GM18861 (cell line): ENCODE measurements at regions not wholly inside any gene's neighbourhood (a gene's known extent, or its start where the extent isn't known, plus 50 kb on each side); places are given as distances from the start of the nearest gene placed in this dataset.

Source experiments
- ATAC-seq: cut with Tn5 transposase; IDR thresholded peaks from one replicate; pipeline ENCODE4 v1.9.1; 2021; ENCODE audit not compliant: unreplicated experiment

DNA sequence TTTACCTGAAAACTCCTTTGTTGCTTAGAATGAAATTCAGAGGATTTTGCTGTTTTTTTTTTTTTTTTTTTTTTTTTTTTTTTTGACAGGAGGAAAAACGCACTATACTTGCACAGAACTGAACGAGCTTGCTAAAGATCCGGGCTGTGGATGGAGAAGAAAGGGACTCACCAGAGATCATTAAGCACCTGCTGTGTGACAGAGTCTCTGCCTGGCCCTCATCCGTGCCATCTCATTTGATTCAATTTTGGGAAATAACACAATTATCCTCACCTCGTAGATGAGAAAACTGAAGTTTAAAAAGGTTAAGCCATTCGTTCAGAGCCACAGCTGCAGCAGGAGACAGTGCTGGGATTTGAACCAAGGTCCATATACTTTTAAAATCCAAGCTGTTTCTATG is 775.4 kb upstream of the ID2 start:
- no peak for ATAC-seq

DNA sequence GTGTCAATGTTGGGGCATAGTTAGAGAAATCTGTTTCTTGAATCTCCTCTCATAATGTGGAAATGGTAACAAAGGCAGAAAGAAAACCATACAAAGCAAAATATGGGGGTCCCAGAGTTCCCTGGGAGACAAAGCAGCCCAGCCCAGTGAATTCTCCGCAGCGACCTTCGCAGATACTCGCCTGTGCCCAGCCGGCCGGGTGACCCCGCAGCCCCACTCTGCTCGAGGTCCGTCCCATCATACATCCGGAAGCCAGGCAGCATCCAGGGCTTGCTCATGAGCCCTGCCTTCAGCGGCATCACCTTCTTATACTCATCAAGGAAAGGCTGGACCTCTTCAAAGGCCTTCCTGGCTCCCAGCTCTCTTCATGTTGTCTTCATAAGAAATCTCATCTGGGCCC is 774.8 kb upstream of the ID2 start:
- no peak for ATAC-seq

DNA sequence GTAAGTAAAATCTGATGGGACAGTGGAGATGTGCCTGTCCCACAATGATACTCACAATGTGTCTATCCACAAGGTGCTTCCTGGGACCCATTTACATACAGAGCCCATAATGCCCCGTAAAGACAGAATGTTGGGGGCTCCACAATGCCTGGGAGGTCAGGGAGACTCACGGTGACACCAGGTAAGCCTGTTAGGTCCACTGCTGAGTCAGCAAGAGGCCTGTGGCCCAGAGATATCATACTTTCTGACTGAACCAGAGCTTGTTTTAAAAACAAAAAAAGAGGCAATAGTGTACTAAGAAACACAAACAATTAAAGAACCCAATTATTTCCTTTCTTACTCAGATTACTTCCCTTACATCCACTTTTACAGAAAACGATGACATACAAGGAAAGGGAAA is 771.1 kb upstream of the ID2 start:
- ATAC-seq: no peak

DNA sequence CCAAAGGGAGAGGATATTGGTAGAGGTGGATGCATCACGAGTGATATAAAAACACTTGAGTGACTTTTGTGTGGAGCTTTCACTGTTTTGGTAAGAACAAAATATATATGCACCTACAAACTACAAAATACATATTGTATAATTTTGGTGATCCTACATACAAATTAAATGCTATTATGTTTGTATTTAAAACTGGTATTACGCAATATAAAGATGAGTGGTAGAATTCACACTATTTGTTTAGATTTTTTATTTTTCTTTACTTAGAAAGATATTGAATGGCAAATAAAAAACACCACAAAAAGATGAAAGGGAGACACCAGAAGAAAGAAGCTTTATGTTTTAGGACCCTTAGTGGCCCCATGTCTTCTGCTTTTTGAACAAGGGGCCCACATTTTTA is 770.7 kb upstream of the ID2 start:
- ATAC-seq: no peak

DNA sequence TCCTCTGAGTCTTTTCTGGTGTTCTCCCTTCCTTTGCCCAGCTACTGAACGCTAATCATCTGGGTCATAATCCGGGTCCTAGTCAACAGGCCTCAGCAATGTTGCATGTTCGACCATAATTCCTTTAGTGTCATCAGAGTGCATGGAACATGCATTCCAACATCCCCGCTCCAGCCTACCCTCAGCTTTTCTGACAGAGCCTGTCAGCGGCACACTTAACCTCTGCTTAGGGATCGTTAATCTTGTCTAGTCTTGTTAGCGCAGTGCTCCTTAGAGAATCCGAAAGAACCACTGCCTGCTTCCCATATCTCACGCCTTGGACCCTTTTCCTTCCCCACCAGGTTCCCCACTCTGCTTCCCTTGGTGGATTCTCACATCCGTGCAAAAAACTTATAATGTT is 767.9 kb upstream of the ID2 start:
- ATAC-seq: no peak

DNA sequence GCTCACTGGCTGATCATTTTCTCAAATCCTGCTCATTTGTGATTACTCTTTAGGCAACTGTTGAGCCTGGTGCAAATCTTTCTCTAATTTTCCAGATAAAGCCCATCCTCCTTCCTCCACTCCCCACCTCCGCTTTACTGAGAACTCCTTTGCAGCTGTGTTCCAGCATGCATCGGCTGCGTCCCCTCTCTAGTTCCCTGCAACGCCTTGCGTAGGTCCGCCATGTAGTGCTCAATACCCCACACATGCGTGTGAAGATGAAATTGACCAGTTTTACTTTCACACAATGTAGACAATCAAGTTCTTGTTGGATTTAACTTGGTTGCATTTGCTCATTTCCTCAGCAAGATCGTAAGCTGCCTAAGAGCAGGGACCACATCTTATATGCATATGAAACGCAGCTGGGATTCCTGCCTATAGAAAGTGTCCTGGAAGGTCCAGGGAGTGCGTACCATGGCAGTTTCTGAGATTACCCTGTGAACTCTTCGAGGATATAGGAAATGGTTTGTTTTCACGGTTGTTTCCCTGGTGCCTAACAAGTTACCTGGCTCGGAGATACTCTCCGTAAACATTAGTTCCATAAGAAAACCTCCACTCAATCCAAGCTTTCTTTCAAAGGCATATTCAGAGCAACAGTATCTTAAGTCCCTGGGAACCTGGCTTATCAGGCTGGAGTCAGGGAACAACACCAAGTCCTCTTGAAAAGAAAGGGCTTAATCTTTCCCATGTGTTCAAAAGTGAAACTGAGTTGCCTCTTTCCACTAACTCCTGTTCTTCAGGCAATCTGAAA is 766.4 kb upstream of the ID2 start:
- no peak for ATAC-seq

DNA sequence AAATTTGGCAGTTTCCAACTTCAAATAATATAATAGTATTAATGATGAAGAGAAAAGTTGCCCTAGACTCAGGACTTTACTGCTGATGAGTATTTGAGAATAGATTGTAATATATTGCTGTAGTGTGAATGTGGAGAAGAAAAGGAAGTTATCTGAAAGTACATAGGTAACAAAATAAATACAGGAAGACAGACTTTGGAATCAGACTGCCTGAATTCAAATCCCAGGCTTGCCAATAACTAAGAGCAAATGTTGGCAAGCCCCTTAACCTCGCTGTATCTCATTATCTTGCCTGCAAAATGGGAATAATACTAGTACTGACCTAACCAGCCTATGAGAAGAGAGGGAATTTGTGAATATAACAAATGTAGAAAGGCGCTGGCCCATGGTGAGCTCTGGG is 765.2 kb upstream of the ID2 start:
- ATAC-seq: no peak

DNA sequence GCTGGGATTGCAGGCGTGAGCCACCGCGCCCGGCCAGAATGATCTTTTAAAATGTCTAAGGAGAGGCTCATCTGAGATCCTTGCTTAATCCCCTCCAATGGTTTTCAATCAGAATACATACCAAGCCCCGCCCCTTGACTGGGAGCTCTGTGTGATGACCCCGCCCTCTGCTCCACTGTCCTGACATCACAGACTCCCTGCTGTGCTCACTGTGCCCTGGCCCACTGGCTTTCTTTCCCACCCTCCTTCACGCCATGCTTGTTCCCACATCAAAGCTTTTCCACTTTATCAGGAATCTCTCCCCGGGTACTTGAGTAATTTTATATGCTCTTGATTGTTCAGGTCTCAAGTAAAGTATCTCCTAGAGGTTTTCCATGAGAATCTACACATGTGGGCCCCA is 762.3 kb upstream of the ID2 start:
- no peak for ATAC-seq

DNA sequence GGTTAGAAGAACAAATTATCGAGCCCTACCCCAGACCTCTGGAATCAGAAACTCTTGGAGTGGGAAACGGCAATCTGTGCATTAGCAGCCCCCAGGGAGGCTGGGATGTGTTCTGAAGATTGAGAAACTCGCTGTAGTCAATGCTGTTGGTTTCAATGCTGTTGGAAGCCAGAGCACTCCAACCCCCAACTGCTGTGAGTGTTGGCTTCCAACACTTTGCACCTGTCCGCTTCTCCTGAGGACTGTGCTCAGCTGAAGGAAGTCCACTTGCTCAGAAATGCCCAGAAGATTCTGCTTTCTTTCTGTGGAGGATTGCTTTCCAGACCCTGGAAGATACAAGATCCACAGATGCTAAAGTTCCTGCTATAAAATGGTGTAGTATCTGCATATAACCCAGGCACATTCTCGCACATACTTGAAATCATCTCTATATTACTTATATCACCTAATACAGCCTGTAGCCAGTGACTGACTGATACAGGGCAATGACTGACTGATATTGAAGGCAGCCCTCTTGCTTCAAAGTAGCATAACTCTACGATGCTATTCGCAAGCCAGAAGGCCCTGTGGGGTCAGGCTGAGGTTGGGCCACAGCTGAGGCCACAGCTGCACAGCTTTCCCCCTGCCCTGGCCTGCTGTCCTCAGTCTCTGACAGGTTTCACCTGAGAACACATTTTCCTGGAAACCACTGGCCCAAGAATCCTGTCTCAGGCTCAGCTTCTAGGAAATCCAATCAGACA is 757.7 kb upstream of the ID2 start:
- no peak for ATAC-seq

DNA sequence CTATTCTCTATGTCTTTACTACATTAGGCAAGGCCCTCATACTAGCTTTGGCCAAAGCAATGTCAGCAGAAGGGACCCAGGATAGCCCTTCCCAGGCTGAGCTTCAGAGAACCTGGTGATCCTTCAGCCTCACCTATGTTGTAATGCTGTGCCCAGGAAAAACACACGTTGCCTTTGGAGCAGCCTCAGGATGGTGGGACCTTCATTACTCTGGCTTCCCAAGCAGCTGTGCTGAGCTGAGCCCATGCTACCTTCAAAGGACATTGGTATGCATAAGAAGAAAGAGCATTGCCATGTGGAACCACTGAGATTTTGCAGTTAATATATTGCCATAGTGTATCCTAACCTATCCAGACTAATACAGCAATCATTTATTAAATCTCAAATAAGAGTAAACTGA is 756.4 kb upstream of the ID2 start:
- ATAC-seq: no peak

DNA sequence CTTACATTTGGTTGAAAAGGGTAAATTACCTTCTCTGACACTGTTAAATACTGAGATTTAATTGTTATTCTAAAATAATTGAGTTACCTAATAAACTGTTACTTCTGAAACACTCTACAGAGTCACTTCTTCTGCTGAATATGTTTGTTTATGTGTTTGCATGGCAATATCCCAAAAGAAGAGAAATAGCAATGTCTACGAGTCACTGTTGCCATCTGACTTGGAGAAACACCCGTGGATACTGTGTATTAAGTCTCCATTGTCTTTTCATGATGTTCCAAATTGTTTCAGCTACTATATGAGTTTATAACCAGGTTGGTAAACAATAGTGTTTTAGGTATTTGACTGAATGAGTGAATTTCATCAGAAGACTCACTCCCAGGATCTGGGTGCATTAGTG is 754.2 kb upstream of the ID2 start:
- no peak for ATAC-seq

DNA sequence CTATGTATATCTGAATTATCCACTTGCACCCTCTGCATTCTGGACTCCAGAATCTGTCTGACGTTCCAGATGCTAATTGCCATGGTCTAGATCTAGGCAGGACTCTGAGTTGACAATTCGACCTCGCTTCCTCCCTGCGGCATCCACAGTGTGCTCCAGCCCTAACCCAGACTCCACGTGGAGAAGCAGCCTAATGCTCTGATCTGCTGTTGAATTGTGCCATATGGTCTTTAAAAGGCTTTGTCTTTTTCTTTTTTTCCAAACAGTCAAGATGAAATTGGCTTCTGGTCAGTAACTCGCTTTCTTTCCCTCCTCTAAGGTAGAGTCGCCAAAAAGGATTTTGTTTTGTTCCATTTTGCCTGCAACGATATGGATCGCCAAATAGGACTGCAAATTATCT is 752.6 kb upstream of the ID2 start:
- ATAC-seq: no peak

DNA sequence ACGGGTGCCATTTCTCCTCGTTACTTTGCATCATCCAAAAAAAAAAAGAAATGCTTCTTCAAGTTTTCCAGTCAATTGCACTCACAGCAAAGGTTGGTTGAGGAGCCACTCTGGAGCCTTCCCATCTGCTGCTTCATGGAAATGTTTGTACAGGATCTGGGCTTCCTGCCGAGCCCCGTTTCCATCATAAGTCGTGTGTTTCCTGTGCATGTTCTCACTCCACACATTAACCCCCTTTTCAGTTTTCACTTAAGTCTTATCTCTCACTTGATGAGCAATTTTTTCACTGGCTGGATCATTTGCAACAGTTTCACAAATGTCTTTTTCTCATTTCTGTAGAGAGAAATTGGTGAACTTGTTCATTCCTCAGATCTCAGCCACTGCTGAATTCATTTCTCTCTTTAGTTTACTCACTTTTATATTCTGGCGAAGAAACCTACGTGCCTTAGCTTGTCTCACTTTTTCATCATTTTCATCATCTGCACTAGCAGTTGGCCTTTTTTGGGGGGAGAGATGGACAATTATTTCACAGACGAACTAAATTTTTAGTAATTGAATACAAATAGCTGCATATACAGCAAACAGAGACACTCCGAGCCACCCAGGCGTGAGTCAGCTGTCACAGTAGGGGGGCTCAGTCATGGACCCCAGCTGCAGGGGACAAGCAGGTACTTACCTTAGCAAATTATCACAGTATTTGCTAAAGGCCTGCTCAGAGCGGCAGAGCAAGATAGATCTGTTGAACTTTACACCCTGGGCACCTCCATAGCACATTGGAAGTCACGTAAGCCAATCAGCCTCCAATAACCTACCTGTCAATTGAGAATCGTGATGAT is 750.8 kb upstream of the ID2 start:
- no peak for ATAC-seq

DNA sequence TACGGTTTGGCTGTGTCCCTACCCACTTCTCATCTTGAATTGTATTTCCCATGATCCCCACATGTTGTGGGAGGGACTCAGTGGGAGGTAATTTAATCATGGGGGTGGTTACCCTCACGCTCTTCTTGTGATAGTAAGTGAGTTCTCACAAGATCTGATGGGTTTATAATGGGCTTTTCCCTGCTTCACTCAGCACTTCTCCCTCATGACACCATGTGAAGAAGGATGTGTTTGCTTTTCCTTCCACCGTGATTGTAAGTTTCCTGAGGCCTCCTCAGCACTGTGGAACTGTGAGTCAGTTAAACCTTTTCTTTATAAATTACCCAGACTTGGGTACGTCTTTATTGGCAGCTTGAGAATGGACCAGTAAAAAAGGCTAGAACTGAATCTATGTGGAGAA is 750.0 kb upstream of the ID2 start:
- no peak for ATAC-seq

DNA sequence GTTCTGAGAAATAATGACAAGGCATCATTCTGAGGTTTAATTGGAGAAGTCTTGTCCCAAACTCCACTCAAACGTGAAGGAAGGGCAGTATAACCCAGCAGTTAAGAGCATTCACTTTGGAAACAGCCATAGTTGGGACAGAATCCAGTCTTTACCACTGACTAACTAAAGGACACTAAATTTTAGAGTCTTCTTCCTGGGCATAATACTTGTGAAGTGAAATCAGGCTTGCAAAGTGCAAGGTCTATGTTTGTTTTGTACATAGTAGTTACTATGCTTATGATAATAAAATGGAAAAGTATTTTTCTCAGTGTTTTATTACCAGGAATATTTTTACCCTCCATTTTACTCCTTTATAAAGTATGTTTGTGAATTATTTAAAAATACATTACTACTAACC is 748.2 kb upstream of the ID2 start:
- no peak for ATAC-seq

DNA sequence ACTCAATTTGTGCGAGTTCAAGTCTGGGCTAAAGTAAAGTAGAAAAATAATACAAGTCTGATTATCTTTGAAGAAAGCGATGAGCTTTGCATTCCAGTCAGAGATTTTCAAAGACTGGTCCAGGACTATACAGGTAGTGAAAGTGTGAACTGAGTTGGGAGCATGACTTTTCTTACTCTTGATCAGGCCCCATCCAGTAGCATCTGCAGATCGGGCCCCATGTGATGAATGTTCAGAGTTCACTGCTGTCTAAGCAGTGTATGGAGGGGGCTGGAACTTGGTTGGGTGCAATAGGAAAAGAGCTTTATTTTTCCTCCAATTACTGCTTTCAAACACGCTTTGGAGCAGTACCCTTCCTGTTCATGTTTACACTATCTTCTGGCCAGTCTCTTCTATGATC is 747.4 kb upstream of the ID2 start:
- no peak for ATAC-seq

DNA sequence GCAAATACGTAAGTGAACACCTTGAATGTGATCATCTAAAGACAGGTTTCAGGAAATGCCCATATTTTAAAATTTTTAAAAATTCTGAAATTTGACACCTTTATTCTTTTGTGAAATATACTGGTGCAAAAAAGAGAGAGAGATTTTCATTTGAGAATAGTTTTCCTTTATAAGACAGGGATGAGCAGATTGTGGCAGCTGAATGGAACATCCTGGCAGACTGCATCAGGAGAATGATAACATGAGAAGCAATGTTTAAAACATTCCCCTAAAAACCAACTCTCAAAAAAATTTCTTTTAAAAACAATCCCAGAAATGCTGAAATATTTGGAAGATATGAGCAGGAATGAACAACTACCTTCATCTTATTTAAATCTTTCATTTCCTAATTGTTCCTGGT is 744.8 kb upstream of the ID2 start:
- no peak for ATAC-seq

DNA sequence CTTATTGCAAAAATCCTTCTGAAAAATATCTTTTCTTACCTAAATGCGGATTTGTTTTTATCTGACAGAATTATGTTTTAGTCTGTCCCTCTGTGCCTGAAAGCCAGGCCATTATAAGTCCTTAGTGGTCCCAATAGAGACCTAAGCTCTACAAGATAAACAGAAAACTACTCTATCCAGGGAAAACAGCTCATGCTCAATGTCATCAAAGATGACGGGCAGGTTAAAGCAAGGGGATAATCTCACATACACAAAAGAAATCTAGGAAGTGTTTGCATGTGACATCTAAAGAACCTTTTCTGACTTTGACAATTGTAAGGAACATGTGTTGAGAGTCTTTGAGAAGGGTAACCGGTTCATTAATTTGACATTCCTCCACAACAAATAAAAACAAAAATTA is 741.1 kb upstream of the ID2 start:
- no peak for ATAC-seq

DNA sequence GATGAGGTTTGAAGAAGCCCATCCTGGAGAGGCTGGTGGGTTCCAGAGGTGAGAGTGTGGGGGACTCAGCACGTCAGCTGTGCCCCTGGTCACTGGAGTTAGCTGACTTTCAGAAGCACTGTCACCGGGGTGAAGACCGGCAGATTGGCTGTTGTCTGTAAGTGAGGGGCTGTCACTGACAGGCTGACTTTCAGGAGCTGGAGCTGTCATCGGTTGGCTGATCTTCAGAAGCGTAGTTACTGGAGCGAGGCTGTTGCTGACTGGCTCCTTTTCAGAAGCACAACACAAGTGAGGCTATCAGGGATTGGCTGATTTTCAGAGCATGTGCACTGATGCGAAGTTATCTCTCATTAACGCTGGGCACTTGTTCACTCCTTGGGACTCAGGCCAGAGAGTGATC is 738.4 kb upstream of the ID2 start:
- no peak for ATAC-seq

DNA sequence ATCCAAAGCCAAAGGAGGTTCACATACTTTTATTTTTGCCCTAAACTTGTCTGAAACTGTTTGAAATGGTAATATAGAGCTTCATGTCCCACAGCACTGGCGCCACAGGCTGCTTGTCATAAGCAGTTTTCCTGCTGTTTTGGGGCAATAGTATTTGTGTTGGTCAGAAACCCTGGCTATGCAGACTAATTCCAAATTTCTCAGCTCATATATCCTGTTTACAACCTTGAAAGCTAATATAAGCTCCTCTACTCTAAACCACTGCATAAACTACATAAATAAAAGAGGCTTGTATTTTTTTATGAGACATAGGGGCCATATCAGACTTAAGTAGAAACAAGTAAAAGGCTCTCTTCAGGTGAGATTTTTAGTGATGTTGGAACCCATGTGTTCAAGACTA is 736.8 kb upstream of the ID2 start:
- no peak for ATAC-seq

DNA sequence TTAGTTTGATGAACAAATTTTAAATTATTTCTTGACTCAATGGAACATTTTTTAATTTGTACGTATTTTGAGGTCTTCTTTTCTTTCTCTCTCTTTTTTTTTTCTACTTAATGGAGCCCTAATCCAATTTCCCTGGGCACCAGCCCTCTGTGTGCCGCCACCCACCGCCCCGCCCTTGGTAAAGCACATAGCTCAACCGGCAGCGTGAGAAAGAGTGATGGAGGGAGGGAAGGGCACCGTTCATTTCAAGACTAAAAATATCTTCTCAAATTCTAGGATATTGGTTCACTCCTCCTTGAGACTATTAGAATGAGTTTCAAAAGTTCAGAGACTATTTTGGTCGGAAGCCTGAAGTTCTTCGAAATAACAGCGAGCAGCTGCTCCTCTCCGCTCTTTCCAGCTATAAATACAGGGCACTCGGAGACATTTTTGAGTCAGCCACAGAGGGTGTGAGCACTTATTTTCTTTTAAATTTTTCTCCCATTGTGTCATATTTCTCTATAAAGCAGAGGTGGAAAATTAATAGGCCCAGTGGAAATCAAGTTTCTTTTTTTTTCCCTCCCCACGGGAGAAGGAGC is 731.7 kb upstream of the ID2 start:
- no peak for ATAC-seq

DNA sequence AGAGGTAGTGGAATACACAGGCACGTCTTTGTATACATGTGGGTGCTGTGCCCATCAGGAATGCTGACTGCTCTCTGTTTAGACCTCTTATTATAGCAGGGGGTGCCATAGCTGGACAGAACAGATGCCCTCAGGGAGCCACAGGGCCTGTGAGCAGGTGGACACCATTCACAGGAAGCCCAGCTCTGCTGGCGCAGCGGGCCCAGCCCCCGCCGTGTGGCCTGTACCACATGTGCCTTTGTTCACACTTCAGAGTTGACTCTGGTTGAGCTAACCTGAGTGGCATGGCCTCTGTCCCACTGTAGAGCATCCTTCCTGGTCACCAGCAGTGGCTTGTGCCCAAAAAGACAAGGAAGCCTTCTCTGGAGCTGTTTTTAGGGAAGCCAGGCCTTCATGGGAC is 730.9 kb upstream of the ID2 start:
- ATAC-seq: no peak
